ENCODE measurements at regions not wholly inside any gene's neighbourhood (a gene's known extent, or its start where the extent isn't known, plus 50 kb on each side); places are given as distances from the start of the nearest gene placed in this dataset.

DNA sequence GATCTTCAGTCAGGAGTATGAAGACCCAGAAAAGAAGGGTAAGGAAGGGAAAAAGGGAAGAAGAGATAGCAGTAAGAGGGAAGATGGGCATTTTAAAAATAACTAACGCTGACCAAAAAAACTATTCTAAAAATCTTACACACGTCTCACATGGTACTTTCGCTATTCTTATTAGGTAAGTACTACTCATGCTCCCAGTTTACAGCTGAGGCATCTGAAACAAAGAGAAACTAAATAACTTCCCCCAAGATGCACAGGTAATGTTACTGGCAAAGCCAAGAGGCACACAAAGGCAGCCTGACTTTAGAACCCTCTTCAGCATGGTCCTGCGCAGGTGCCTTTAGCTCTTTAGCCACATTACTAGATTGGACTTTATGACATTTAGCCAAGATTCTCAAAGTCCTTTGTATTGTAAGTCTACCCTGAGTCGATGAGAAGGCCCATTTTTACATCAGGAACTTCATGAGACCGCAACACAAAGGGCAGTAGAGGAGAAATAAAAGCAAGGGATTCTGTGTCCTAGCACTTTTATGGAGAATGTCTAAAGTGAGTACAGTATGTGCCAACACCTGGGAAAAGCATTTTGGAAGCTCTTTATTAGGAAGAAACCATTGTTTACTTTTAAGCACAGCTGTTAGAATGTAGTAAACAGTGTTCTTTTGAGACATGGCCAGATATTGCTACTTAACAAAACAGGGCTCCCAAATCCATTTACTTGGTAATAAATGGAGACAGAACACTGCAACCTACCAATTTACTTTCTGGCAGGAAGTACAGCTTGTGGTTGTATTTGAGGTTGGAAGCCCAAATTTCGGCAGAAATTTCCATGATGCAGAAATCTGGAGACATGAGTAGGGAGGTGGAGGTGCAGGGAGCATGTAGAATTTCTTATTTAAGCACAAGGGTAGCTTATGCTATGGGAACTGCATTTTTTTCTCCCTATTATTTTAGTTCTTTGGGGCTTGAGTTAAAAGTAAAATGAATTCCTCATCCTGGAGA lies 250.7 kb downstream of the KCTD12 start:
- FAIRE-seq: no peak

DNA sequence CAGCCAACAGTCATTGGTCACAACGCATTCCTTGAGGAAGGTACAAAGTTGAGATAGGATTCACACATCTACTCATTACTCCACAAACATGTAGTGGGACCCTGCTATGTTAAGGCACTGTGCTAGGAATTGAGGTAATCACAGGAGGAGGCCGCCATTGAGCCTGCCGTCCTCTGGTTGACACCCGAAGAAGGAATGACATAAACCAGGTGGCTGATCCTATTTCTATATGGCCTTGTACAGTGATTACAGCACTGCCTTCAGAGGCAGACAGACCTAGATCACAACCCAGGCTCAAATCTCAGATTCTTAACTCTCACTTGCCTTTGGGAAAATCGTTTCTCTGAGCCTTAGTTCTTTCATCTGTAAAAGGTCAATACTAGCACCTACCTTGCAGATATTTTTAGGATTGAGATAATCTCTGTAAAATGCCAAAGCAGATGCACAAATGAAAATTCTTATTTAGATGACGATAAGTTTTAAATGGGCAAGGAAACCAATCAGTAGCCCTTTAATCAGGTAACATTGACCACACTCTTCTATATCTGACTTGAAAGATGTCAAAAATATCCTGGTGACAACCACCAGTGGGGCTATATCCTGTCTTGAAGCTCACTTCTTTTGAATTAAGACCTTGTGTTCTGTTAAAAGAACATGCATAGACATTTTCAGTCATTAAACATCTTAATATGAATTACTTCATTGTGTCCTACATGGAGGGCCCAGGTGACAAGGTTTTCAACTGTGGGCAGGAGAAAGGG lies 251.6 kb downstream of the KCTD12 start:
- DNase-seq (ENCODE audit: insufficient read length, low spot score) (no peak), FAIRE-seq (no peak)
- TF ChIP-seq, protein P1, sequence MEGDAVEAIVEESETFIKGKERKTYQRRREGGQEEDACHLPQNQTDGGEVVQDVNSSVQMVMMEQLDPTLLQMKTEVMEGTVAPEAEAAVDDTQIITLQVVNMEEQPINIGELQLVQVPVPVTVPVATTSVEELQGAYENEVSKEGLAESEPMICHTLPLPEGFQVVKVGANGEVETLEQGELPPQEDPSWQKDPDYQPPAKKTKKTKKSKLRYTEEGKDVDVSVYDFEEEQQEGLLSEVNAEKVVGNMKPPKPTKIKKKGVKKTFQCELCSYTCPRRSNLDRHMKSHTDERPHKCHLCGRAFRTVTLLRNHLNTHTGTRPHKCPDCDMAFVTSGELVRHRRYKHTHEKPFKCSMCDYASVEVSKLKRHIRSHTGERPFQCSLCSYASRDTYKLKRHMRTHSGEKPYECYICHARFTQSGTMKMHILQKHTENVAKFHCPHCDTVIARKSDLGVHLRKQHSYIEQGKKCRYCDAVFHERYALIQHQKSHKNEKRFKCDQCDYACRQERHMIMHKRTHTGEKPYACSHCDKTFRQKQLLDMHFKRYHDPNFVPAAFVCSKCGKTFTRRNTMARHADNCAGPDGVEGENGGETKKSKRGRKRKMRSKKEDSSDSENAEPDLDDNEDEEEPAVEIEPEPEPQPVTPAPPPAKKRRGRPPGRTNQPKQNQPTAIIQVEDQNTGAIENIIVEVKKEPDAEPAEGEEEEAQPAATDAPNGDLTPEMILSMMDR (IDR thresholded peaks at IDR 0.05; ENCODE audit: insufficient read depth, missing control alignments): no peak

More for the DNA sequence above, 250.7 kb downstream of the KCTD12 start:
- DNase-seq (ENCODE audit: insufficient read length, low spot score): no peak
- TF ChIP-seq, protein P1 (IDR thresholded peaks at IDR 0.05; ENCODE audit: insufficient read depth, missing control alignments): no peak

DNA sequence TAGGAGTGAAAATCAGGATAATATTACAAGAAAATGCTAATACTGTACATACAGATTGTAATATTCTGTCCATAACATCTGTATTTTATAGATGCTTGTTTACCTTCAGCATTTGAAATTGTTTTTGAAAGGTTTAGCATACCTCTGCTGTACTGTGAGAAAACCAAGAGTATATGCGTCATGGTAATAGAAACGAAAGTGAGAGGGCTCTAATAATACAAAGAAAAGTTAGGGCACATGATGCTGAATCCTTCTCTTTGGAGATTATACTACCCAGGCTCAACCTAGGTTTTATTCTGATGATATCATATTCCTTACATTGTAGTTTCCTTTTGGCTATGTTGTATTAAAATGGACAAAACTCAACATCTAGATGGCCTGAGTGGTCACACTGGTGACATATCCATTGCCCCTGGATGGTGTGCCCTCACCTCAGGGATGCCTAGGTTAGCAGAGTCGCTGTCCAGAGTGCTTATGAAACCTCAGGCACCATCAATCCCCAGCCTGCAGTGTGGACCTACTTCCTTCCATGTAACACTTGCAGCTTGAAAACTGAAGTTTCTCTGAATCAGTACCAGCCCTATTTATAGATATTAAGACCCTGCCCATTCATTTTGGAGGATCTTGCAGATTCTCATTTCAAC lies 253.7 kb downstream of the KCTD12 start:
- no peak for DNase-seq (ENCODE audit: insufficient read length, low spot score)

DNA sequence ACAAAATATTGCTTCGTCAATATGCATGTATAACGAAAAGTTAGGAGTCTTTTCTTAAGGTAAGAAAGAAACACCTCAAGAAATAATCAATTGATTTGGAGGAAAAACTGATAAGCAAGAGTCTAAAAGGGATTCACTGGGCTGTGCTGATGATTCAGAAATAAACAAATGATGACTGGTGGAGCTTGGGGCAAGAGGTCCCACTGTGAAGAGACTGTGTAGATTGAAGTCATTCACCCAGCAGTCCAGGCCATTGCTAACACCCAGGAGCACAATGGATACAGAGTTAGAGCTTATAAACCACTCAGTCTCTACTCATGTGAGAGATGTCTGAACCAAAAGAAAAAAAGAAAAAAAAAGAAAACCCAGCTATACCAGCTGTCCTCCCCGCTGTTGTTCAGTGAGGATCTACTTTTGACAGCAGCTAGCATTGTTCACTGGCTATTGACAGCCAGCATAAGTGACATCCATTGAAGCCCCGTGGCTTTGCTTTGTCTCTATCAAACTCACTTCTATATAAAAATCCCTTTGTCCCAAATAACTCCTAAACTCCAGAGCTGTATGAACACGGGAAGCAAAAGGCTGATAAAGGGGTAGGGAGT lies 255.5 kb downstream of the KCTD12 start:
- TF ChIP-seq, protein P1 (IDR thresholded peaks at IDR 0.05; ENCODE audit: insufficient read depth, missing control alignments): no peak
- no peak for FAIRE-seq
- no peak for DNase-seq (ENCODE audit: insufficient read length, low spot score)

More for the DNA sequence above, 253.7 kb downstream of the KCTD12 start:
- TF ChIP-seq, protein P1 (IDR thresholded peaks at IDR 0.05; ENCODE audit: insufficient read depth, missing control alignments): no peak
- FAIRE-seq: no peak

DNA sequence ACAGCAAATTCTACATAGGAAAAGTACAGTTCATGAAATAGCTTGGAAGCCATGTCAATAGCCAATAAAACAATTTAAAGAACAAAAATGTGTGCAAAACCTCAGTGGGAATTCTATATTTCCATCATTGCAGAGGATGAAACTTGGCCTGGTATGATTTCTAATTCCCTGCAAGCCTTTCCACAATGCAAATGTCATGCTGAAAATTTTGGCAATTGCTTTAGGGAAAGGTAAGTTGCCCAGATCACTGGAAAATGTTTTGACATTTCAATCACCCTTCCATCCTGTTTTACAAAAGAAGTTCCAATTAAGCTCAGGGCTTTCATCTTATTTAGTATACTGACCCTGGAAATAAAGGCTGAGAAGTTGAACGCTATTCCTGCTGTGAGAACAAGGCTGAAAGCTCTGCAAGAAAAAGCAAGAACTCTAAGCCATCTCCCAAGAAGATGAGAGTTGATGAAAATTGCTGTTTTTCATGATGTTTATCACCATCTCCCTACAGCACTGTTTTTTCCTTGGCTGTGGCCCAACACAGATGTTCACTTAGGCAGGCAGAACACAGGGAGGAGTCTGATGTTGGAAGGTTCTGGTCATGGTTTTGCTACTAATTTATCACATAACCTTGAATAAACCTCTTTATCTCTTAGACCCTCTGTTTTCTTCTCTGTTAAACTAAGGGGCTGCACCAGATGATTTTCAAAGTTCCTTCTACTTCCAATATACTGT lies 263.7 kb downstream of the KCTD12 start:
- TF ChIP-seq, protein P1 (IDR thresholded peaks at IDR 0.05; ENCODE audit: insufficient read depth, missing control alignments): no peak
- DNase-seq (ENCODE audit: insufficient read length, low spot score) (no peak), FAIRE-seq (no peak)

DNA sequence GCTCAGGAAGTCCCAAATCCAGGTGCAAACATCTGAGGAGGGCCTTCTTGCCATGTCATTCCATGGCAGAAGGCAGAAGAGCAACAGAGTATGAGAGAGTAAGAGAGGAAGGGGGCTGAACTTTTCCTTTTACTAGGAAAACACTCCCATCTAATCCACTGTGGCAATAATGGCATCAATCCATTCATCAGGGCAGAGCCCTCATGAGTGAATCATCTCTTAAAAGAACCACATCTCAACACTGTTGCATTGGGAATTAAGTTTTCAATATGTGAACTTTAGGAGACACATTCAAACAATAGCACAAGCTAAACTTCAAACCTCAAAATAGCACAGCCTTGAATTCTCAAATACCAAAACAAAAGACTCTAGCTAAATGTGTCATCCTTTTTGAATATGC lies 264.5 kb downstream of the KCTD12 start:
- FAIRE-seq: no peak
- TF ChIP-seq, protein P1 (IDR thresholded peaks at IDR 0.05; ENCODE audit: insufficient read depth, missing control alignments): no peak

More for the DNA sequence above, 264.5 kb downstream of the KCTD12 start:
- no peak for DNase-seq (ENCODE audit: insufficient read length, low spot score)
